Pons (tissue), 1 donor: ENCODE measurements at regions not wholly inside any gene's neighbourhood (a gene's known extent, or its start where the extent isn't known, plus 50 kb on each side); places are given as distances from the start of the nearest gene placed in this dataset.

Source experiments
- DNase-seq: peaks from one replicate; pipeline ENCODE4 v3.0.0-alpha.2; 2016; ENCODE audit warnings: low spot score

- DNase-seq: no peak
Observed at GRCh38 chr17:34825884-34826283, 135.4 kb downstream of the CCT6B start.

DNA sequence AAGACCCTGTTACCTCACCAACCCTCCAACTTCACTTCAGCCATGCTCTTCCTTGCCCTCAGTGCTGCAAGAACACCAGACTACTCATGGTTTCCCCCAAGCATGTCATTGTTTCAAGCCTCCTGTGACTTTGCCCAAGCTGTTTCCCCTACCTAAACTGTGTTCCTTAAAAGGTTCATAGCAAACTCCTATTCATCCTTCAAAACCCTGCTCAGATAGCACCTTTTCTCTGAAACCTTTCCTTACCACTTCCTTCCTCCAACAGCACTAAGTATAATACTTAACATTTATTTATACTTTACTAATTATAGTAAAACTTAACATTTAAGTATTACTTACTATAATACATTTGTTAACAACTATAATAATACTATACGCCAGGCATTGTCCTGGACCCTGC, 136.2 kb downstream of the CCT6B start:
- DNase-seq: no peak

DNA sequence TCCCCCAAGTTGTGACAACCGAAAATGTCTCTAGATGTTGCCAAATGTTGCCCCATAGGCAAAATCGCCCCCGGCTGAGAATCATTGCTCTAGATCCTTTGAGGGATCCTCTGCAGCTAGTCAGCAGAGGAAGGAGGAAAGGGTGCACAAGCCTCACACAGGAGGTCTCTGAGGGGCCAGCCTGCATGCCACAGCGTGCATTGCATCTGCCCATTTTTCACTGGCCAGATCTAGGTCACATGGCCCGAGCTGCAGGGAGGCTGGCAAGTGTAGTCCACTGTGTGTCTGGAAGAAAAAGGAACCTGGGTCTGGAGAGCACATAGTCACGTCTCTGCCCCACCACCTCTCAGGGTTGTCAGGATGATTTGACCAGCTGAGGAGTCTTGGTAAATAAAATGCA, 138.2 kb downstream of the CCT6B start:
- DNase-seq: no peak

- DNase-seq: no peak
Observed at GRCh38 chr17:34822007-34822739, 139.1 kb downstream of the CCT6B start.

GRCh38 chr17:34820922-34821321, 140.3 kb downstream of the CCT6B start:
- DNase-seq: no peak

- DNase-seq: no peak
Observed at GRCh38 chr17:34820248-34820801, 140.9 kb downstream of the CCT6B start.

GRCh38 chr17:34817252-34818035, 143.8 kb downstream of the CCT6B start:
- no peak for DNase-seq

DNA sequence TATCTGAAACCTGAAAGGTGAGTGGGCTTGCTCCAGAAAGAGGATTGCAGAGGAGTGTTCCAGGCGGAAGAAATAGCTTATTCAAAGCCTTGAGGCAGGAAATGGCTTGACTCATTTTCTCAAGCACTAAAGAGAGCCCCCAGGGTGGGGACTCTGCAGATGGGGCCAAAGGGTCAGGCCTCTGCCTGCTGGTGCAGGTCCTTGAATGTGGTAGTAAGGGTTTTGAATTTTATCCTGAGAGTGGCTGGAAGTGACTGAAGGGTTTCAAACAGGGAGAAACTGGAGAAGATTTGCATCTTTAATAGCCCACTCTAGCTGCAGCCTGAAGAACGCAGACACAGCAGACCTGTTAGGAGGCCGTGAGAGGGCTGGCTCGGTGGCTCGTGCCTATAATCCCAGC, 144.4 kb downstream of the CCT6B start:
- no peak for DNase-seq

GRCh38 chr17:34813290-34813689, 148.0 kb downstream of the CCT6B start:
- no peak for DNase-seq

- no peak for DNase-seq
Observed at GRCh38 chr17:34811561-34811960, 149.7 kb downstream of the CCT6B start.

- no peak for DNase-seq
Observed at GRCh38 chr17:34800661-34801060, 160.6 kb downstream of the CCT6B start.

DNA sequence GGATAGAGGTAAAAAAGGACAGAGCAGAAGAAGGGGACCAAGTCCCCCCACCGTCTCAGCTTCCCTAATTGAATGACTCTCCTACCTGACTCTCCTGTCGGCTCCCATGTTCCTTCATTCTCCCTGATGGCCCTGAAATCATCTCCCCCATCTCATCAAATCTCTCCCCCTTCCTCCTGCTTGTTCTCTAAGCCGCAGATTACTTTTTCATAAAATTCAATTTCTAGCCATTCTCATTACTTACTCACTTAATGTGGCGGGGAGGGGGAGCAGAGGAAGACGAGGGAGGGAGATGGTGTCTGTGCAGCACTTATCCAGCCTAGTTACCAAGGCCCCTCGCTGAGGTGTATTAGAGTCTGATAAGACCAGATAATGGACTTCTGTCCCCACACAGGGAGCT, 161.5 kb downstream of the CCT6B start:
- no peak for DNase-seq

DNA sequence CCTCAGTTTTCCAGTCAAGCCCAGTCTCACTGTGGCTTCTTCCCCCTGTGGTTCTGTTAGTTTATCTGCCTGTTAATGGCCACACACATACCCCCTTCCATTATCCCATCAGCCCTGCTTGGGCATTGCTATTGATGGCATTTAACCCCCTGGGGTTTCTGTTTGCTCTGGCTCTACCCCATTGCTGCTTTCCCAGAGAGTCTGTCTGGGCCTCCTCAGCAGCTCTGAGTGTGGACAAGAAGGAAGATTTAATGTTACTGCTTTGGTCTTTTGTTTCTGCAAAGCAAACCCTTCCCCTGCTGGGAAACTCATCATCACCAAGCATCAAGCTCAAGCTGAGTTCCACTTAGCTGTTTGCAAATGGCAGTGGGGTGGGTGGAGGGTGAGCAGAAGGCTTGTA, 162.7 kb downstream of the CCT6B start:
- DNase-seq: no peak

- no peak for DNase-seq
Observed at GRCh38 chr17:34797720-34798119, 163.5 kb downstream of the CCT6B start.

DNA sequence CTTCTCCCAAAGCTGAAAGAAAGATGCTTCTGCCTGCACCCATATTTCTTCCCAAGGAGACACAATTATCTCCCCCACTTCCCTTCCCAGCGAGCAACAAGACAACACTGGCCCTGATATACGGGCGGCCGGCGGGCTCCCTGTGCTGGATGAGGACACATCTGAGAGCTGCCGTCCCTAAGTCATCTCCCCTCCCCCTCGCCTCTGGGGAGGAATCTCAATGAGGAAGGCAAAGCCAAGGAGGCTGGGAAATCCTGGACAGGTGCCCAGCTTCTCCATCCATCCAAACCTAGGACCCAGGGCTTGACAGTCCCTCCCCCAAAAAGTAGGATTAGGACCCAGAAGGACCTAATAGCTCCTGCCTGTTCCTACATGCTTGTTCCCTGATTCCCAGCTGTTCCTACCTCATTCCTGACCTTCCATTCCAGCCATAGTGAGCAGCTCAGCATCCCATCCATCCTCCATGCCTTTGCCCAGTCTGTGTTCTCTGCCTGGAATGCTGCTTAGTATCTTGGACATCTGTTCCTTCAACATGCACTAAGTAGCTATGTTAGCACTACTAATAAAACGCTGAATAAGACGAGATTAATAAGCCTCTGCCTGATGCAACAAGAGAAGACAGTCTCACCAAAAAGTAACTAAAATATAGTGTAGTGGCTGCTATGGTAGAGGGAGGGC, 167.9 kb downstream of the CCT6B start:
- no peak for DNase-seq

DNA sequence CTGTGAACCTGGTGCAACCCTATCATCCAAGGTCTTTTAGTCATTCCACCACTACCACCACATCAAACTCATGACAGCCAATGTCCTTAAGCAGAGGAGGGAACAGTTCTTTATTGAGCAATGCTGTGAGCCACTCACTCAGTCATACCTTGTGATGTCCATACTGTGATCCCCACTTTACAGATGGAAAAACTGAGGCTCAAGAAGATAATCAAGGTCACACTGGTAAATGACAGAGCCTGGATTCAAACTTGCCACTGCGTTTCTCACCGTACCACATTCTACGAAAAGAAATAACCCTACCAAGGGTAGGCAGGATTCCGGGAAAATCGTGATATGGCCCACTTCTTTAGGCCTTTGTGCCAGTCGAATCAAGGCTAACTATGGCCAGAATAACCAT, 172.6 kb downstream of the CCT6B start:
- DNase-seq: no peak

- no peak for DNase-seq
Observed at GRCh38 chr17:34784526-34784925, 176.7 kb downstream of the CCT6B start.

GRCh38 chr17:34782271-34782670, 179.0 kb downstream of the CCT6B start:
- DNase-seq: no peak

GRCh38 chr17:34781571-34782108, 179.6 kb downstream of the CCT6B start:
- no peak for DNase-seq

- no peak for DNase-seq
Observed at GRCh38 chr17:34781071-34781470, 180.2 kb downstream of the CCT6B start.

DNA sequence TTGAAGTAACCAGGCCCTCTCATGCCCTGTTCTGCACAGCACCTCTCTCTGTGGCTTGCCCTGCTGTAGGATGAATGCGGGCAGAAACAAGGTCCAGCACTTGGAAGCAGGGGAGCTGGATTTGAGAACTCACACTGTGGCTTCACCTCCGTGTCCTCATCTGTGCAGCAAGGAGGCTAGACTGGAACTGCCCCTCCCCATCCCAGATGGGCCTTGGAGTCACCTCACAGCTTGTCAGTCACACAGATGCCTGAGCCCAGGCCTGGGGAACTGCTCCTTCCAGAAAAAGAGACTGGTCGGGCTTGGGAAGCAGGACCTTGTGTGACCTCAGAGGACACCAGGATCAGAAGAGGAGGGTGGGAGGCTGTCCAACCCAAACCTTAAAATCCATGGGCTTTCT, 180.8 kb downstream of the CCT6B start:
- no peak for DNase-seq
